ENCODE measurements at regions not wholly inside any gene's neighbourhood (a gene's known extent, or its start where the extent isn't known, plus 50 kb on each side); places are given as distances from the start of the nearest gene placed in this dataset.
"Not testable (repeated sequence)": the region's sequence is repeated elsewhere in the genome, so short reads cannot be mapped to it uniquely, and the experiment has no call there.

DNA sequence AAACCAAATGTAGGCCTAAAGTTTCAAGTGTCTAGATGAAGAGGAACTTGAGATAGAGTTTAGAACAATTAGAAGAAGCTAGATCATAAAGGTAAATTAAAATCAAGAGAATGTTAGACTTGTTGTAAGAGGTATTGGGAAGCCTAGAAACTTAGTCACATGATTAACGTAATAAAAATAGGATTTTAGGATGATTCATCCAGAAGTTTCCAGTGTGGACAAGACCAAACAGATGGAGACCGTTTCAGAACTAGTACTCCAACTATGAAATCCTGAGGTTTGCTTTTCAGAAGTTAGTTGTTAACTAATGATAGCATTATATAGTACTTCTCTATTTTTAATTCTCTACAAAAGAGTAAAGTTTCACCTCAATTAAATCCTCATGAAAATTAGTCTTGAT lies 104.9 kb downstream of the MZT1 start:
- peaks cover 2% of the 10 kb centered on the region for H3K27me3 ChIP-seq (ENCODE audit: insufficient read depth, poor library complexity, severe bottlenecking)
- no peak overlapping the region for H3K27ac ChIP-seq (replicated peaks)
- TF ChIP-seq SPI1 (IDR thresholded peaks at IDR 0.05; ENCODE audit: borderline replicate concordance, low read depth) (no peak), GABPA (IDR thresholded peaks at IDR 0.05; ENCODE audit: low read depth) (no peak), POLR2AphosphoS5 (IDR thresholded peaks at IDR 0.05; ENCODE audit: low read depth) (no peak)
- TF ChIP-seq, protein P1, sequence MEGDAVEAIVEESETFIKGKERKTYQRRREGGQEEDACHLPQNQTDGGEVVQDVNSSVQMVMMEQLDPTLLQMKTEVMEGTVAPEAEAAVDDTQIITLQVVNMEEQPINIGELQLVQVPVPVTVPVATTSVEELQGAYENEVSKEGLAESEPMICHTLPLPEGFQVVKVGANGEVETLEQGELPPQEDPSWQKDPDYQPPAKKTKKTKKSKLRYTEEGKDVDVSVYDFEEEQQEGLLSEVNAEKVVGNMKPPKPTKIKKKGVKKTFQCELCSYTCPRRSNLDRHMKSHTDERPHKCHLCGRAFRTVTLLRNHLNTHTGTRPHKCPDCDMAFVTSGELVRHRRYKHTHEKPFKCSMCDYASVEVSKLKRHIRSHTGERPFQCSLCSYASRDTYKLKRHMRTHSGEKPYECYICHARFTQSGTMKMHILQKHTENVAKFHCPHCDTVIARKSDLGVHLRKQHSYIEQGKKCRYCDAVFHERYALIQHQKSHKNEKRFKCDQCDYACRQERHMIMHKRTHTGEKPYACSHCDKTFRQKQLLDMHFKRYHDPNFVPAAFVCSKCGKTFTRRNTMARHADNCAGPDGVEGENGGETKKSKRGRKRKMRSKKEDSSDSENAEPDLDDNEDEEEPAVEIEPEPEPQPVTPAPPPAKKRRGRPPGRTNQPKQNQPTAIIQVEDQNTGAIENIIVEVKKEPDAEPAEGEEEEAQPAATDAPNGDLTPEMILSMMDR (IDR thresholded peaks at IDR 0.05; ENCODE audit: insufficient read depth, low read length): no peak
- TF ChIP-seq, protein P2, sequence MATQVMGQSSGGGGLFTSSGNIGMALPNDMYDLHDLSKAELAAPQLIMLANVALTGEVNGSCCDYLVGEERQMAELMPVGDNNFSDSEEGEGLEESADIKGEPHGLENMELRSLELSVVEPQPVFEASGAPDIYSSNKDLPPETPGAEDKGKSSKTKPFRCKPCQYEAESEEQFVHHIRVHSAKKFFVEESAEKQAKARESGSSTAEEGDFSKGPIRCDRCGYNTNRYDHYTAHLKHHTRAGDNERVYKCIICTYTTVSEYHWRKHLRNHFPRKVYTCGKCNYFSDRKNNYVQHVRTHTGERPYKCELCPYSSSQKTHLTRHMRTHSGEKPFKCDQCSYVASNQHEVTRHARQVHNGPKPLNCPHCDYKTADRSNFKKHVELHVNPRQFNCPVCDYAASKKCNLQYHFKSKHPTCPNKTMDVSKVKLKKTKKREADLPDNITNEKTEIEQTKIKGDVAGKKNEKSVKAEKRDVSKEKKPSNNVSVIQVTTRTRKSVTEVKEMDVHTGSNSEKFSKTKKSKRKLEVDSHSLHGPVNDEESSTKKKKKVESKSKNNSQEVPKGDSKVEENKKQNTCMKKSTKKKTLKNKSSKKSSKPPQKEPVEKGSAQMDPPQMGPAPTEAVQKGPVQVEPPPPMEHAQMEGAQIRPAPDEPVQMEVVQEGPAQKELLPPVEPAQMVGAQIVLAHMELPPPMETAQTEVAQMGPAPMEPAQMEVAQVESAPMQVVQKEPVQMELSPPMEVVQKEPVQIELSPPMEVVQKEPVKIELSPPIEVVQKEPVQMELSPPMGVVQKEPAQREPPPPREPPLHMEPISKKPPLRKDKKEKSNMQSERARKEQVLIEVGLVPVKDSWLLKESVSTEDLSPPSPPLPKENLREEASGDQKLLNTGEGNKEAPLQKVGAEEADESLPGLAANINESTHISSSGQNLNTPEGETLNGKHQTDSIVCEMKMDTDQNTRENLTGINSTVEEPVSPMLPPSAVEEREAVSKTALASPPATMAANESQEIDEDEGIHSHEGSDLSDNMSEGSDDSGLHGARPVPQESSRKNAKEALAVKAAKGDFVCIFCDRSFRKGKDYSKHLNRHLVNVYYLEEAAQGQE (IDR thresholded peaks at IDR 0.05; ENCODE audit: insufficient replicate concordance, low read depth): no peak
- DNase-seq (ENCODE audit: low read depth in 1 of 2, low spot score in 1 of 2): no peak
- H3K4me3 ChIP-seq (replicated peaks; ENCODE audit: insufficient read depth, low read length): no peak overlapping the region

- TF ChIP-seq SPI1 (IDR thresholded peaks at IDR 0.05; ENCODE audit: borderline replicate concordance, low read depth) (peak; percentile 78), GABPA (IDR thresholded peaks at IDR 0.05; ENCODE audit: low read depth) (no peak)
- Histone ChIP-seq H3K27me3 (ENCODE audit: insufficient read depth, poor library complexity, severe bottlenecking) (peaks cover 6% of the 10 kb centered on the region), H3K27ac (replicated peaks) (no peak overlapping the region), H3K4me3 (replicated peaks; ENCODE audit: insufficient read depth, low read length) (no peak overlapping the region)
- no peak for DNase-seq (ENCODE audit: low read depth in 1 of 2, low spot score in 1 of 2)
These were observed 106.6 kb downstream of the MZT1 start for GRCh38 chr13:72620874-72621273.

GRCh38 chr13:72617951-72618350 lies 109.5 kb downstream of the MZT1 start:
- Histone ChIP-seq H3K27ac (replicated peaks) (no peak overlapping the region), H3K4me3 (replicated peaks; ENCODE audit: insufficient read depth, low read length) (no peak overlapping the region), H3K27me3 (ENCODE audit: insufficient read depth, poor library complexity, severe bottlenecking) (peaks cover 6% of the 10 kb centered on the region)
- TF ChIP-seq POLR2AphosphoS5 (IDR thresholded peaks at IDR 0.05; ENCODE audit: low read depth) (no peak), GABPA (IDR thresholded peaks at IDR 0.05; ENCODE audit: low read depth) (no peak), SPI1 (IDR thresholded peaks at IDR 0.05; ENCODE audit: borderline replicate concordance, low read depth) (no peak)
- TF ChIP-seq, protein P2 (IDR thresholded peaks at IDR 0.05; ENCODE audit: insufficient replicate concordance, low read depth): no peak
- TF ChIP-seq, protein P1 (IDR thresholded peaks at IDR 0.05; ENCODE audit: insufficient read depth, low read length): no peak
- no peak for DNase-seq (ENCODE audit: low read depth in 1 of 2, low spot score in 1 of 2)

GRCh38 chr13:72617186-72617585 lies 110.2 kb downstream of the MZT1 start:
- TF ChIP-seq, protein P1 (IDR thresholded peaks at IDR 0.05; ENCODE audit: insufficient read depth, low read length): no peak
- no peak overlapping the region for H3K4me3 ChIP-seq (replicated peaks; ENCODE audit: insufficient read depth, low read length)
- H3K27ac ChIP-seq (replicated peaks): no peak overlapping the region

DNA sequence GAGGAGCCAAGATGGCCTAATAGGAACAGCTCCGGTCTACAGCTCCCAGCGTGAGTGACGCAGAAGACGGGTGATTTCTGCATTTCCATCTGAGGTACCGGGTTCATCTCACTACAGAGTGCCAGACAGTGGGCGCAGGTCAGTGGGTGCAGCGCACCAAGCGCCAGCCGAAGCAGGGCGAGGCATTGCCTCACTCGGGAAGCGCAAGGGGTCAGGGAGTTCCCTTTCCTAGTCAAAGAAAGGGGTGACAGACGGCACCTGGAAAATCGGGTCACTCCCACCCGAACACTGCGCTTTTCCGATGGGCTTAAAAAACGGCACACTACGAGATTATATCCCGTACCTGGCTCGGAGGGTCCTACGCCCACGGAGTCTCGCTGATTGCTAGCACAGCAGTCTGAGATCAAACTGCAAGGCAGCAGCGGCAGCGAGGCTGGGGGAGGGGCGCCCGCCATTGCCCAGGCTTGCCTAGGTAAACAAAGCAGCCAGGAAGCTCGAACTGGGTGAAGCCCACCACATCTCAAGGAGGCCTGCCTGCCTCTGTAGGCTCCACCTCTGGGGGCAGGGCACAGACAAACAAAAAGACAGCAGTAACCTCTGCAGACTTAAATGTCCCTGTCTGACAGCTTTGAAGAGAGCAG lies 117.1 kb downstream of the MZT1 start:
- H3K27me3 ChIP-seq (ENCODE audit: insufficient read depth, poor library complexity, severe bottlenecking); DNase-seq (ENCODE audit: low read depth in 1 of 2, low spot score in 1 of 2); H3K27ac ChIP-seq (replicated peaks); H3K4me3 ChIP-seq (replicated peaks; ENCODE audit: insufficient read depth, low read length): not testable (repeated sequence)

More at GRCh38 chr13:72617186-72617585, 110.2 kb downstream of the MZT1 start:
- peaks cover 6% of the 10 kb centered on the region for H3K27me3 ChIP-seq (ENCODE audit: insufficient read depth, poor library complexity, severe bottlenecking)
- DNase-seq (ENCODE audit: low read depth in 1 of 2, low spot score in 1 of 2): no peak
